HG03175 (cell line): ENCODE measurements at regions not wholly inside any gene's neighbourhood (a gene's known extent, or its start where the extent isn't known, plus 50 kb on each side); places are given as distances from the start of the nearest gene placed in this dataset.

Experiments used
- ATAC-seq: cut with Tn5 transposase; IDR thresholded peaks from one replicate; pipeline ENCODE4 v1.9.1; 2021; ENCODE audit warnings: mild to moderate bottlenecking, moderate library complexity; ENCODE audit not compliant: unreplicated experiment

DNA sequence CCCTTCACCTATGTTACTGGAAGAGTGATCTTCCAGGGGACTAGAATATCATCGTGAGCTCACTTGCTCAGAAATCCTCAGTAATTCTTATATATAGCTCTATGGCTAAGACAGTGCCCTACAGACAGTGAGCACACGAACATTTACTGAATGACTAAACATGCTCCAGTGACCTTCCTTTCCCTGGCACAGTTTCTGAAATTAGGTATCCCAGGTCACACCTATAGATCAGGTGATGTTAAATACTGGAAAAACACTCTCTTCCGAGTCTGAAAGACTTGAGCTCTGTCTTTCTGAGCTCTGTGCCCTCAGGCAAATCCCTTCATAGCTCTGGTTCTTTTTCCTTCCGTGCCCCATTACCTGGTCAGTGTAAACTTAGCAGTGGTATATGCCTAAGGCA, 239.4 kb upstream of the LRIG1 start:
- no peak for ATAC-seq

DNA sequence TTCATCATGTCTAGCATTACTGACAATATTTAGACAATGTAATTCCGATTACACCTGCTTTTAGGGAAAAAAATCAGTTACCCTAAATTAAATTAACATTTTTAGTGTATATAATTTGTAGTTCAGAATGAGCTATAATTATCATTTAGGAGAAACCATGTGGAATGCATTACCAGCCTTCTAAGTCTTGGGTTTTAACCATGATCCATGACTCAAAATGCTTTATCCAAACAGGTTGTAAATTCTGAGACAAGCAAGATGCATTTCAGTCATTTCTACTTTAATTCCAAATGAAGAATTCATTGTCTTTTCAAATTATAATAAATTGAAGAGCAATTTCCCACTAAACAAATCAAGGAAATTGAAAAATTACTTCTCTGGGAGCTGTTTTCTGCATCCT, 243.7 kb upstream of the LRIG1 start:
- no peak for ATAC-seq

DNA sequence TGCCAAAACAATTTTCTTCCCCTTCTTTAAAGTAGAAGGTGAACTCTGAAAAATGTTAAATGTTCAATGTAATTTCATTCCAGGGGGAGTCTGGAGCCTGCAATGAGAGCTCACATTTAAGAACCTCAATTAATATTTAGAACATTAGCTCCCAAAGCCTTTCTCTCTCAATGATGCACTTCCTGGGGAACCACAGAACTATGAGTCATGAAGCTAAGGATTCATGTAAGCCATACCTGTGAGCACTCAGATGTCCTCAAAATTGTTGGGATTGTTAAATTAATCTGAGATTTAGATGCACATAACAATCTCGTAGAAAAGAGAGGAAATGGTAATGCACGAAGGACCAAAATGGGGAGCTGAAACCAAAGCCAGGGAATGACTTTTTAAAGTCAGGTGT, 244.2 kb upstream of the LRIG1 start:
- no peak for ATAC-seq

DNA sequence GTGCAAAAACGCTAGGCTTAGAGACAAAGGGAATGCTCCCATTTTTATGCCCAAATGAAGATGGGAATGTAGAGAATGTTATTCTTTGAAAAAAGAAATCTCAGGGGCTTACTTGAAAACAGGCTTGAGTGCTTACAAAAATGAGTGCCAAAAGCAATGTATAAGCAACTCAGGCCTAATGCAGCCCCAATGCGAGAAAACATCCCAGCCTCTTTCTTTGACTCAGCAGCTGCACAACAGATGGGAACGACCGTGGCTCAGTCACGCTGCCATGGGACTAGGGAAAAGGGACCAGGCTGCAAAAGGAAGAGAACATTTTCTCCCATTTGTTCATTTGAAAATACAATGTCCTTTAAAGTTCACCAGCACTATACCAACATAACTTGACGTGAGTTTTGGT, 246.4 kb upstream of the LRIG1 start:
- no peak for ATAC-seq

DNA sequence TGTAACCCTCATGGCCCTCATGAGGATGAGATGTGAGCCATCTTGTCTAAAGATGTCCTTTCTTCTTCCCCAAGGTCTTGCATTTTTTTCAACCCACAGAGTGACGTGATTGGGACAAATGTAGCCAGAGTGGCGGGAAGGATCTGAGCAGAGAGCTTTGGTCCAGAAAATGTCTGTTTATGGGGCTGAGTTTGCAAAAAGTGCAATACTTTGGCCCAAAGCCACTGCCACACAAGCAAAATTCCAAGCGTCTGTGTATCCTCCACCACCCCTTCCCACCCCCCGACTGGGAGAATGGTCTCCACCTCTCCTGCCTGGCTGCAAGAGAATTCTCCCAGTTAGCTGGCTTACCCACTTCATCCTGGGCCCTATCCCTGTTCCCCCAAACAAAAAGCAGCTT, 246.9 kb upstream of the LRIG1 start:
- ATAC-seq, result no peak

DNA sequence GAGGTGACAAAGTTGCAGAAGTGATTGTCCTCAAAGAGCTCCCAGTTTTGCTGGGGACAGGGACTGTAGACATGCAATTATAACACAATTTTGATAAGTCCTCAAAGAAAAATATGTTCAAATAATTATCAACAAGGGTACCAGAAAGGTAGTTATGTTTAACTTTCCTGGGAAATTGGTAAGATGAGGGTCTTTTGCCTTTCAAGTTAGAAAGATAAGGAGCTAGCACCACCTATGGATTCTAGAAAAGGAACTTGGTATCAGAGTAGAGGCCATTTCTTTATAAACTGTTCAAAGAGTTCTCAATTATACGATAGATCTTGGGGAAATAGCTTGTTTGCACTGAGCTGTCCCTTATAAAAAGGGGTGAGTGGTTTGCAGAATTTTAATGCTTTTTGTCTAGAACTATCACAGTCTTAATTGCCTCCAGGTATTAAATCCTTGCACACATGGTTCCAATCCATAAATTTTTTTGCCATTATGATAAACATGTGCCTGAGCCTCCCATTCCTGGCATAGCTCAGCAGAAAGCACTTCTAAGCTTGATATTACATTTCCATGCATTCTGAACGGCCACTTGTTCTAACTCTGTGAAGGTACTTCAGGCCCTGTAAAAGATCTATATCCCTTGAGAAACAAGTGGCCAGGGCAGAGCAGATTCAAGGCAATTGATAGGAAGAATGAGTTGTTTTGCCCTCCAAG, 247.5 kb upstream of the LRIG1 start:
- ATAC-seq, result no peak

DNA sequence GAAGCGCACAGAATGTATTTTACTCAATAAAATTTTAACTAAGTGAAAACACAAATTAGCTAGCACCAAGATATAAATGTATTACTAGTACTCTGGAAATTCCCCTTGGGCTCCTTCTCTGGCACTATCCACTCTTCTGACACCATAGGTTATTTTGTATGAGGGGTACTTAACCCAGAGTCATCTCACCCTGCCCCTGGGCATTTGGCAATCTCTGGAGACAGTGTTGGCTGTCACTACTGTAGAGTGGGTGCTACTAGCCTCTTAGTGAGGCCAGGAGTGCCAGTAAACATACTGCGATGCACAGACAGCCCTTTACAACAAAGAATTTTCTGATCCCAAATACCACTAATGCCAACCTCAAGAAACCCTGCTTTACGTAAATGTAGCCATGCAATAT, 246.3 kb upstream of the KBTBD8 start:
- ATAC-seq, result no peak

DNA sequence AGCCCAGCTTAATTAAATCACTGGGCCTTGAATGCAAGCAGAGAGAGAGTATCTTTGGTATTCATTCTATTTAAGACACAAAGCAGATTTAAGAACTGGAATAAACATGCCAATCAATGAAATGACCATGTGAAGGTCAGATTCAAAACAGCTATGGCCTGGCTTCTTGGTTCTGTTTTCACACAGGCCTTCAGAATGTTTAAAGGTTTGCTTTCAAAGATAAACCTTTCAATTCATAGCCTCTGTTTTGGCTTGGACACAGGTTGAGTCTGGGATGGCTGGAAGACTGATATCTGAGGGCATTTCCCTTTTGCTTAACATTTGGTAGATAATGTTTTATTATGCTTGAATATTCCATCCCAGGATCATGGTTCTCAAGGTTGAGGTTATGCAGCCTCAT, 244.4 kb upstream of the KBTBD8 start:
- ATAC-seq, result no peak

DNA sequence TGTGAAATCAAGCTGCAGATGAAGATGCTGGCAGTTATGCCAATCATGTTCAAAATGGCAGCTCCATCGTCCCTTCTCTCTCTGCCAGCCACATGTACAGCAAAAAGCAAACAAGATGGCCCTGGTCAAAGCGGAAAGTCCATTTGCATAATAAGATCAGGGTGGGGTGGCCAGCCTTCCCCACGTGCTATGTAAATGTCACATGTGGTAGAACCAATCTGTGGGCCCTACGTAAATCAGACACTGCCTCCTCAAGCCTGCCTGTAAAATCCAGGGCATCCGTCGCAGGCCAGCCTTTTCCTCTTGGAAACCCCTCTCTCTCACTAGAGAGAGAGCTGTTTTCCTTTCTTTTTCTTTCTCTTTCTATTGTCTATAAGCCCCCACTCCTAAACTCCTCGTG, 243.5 kb upstream of the KBTBD8 start:
- no peak for ATAC-seq

DNA sequence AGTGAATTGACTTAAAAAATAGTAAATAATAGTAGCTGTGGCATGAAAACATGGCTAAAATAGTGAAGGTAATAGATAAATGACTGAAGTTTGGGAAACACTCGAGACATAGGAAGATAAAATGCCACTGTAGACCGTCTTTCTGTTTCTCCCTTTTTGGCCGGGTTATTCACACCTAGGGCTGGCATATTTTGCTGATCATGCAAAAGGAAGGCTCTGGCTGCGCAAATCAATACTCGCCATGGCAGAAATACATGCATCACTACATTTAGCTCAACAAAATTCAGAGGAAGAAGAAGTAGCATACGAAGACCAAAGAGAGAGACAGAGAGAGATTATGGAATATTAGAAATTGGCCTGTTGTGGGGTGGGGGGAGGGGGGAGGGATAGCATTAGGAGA, 242.2 kb upstream of the KBTBD8 start:
- ATAC-seq, result no peak

DNA sequence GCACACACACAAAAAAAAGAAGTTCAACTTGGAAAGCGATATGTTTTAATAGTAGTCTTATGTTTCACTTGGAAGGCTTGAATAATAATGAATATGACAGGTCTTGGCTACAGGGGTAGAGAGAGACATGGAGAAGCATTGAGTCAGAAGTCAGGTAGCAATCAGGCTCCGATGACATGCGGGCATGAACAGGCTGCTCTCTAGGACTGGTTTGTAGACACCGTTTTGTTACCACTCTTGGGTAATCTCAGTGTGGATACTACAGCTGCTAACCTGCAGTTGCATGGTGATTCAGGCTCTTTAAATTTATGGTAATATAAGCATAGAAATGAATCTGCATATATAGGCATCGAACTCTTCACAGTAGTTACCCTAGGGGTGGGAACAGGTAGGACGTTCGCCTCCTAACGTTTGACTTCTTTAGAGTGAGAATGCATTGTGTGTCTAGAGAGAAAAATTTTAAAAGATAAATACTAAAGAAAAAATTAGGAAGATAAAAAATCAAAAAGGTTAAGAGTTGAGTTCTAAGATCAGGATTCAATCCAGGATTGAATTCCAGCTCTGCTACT, 241.6 kb upstream of the KBTBD8 start:
- no peak for ATAC-seq

DNA sequence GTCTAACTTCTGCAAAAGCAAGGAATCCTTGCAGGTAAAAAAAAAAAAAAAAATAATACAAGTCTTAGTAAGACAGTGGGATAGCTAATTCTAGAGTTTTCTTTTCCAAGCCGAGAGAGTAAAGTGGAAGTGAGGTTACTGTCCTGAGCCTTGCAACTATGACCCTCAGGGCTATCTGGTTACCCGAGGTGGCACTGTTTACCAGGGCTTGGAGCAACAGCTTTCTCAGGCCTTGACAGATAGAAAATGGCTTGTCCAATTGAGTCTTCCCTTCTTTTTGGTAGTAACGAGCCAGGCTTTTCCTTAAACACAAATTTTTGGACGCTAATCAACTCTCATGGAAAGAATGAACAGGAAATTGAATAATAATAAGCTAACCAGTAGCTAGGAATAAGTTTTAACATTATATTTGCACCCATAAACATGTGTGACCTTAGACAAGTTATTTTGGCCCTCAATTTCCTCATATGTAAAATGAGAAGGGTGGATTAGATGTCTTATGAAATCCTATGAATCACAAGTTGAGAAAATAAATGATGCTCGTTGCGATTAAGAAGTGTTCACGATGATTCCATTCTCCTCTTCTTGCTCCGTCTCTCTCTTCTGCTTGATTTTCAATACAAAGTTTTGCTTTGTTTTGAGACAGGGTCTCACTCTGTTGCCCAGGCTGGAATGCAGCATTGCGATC, 236.9 kb upstream of the KBTBD8 start:
- no peak for ATAC-seq

DNA sequence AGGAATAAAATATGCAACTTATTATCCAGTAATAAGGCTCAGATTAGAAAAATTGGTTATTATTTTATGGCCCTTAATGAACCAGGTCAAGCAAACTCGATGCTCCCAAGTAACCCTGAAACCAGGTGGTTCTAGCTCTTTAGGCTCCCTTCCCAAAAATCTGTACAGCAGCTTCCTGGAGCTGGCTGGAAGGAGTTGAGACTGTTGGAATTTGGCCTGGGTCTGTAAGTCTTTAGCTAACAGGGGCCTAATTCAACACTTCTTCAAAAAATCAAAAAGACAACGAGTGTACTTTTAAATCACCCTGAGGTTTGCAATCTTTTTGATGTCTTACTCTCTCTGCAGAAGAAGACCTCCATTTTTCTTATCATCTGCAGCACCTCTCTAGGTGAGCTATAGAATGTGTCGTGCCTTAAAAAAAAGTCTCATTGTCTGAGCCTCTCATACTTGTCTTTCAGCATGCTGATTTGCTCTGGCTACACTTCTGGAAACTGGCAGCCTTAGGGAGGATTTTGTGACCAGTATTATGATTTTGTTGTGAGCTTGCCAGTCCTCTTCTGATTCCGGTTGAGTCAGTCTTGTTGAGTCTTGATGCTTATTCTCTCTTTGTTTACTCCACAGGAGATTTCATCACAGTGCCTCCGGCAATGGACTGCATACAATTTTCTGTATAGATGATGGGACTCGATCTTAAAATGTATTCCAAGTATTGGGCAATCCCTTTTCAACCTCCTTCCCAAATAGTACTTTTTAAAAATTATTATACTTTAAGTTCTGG, 235.0 kb upstream of the KBTBD8 start:
- ATAC-seq, result no peak

DNA sequence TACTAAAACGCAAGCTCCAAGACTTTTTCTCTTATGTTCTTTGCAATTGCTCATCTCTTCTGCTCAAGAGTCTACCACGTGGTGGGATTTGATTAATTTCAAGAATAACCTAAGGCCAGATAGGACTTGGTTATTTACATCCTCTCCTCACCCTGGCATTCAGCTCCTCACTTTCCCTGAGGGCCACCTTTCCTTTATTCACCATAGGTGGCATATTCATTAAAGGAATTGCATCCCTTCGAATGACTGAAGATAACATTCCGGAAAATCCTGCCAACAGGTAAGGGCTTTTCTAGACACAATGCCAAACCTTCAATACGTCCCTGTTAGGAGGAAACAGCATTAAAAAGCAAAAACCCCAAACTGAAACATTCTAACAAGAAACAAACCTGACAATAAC, 220.0 kb upstream of the KBTBD8 start:
- no peak for ATAC-seq

DNA sequence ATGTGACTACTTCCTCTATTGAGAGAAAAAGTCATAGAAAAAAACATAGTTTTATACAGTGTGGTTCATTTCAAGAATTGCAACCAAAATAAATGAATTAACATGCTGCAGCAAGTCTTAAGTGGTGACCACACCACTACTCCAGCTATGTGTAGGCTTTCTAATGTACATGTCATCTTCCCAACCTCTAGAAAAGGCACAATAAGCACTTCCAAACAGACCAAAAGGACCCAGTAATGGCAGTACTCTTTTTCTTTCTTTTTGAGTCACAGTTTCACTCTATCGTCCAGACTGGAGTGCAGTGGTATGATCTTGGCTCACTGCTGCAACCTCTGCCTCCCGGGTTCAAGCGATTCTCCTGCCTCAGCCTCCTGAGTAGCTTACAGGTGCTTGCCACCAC, 219.3 kb upstream of the KBTBD8 start:
- no peak for ATAC-seq

DNA sequence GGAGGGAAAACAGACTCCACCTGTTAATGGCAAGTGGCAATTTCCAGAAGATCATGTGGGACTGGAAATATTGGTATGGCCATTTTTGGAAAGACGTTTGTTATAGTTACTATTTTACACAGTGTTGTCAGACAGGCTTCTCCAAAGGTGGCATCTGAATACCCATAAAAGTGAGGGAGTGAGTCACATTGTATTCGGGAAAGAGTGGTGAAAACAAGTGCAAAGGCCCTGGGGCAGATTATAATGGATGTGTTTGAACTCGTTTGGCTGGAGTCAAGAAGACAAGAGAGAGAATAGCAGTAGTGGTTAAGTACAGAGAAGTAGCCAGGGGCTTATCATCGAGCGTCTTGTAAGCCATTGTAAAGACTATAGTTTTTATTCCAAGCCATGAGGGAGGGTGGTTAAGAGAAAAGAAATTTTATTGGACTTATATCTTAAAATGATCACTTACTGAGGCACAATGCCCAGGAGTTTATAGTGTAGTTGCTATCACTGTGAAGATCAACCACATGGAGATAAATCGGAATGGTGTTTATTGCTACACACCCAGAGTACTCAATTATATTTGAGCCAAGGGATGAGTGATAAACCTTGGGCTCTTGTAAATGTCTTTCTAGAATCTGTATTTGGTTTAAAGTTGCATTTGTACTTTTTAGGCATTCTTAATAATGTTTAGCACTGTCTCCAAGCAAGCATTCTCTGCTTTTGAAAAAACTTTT, 212.8 kb upstream of the KBTBD8 start:
- no peak for ATAC-seq

DNA sequence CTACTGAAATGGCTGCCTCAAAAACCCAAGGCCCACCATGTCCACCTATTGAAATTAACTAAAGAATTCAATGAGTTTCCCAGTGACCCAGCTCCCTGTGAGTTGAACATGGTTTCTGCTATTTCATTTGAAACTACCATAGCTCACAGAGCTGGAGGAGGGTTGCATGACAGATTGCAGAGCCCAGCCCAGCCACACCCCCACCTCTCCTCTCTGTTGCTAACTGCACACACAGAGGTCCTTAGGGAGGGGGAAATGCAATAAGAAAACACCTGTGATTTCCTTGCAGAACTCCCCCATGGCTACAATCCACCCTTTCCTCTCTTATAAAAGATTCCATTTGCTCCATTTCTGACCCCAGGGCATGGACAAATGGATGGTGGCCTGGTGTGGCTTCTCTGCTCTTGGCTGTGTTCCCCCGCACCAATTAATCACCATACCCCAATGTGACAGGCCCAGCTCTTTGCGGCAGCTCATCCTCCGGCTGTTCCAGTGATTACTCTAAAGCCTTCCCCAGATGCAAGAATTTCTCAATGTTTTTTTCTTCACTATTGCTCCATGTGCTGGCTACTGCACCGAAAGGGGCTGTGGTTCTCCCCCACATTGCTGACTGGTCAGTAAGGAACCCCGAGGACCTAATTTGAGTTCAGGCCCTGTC, 208.4 kb upstream of the KBTBD8 start:
- no peak for ATAC-seq

DNA sequence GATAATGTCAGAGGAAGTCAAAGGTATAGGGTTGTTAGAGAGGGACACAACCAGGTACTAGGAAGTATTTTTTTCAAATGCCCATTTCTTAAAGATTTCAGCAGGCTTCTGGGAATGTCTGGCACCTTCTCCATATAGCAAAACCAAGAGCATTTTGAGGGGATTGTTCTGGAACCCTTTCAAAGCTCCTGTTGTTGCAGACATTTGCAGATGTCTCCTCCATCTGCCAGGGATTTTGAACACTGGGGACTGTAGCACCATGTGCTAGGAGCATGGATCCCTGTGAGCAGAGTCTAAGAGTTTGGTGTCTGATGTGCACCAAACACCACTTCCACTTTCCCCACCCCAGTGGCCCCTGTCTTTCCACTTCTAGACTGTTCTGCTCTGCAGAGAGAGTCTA, 206.0 kb upstream of the KBTBD8 start:
- ATAC-seq, result no peak

DNA sequence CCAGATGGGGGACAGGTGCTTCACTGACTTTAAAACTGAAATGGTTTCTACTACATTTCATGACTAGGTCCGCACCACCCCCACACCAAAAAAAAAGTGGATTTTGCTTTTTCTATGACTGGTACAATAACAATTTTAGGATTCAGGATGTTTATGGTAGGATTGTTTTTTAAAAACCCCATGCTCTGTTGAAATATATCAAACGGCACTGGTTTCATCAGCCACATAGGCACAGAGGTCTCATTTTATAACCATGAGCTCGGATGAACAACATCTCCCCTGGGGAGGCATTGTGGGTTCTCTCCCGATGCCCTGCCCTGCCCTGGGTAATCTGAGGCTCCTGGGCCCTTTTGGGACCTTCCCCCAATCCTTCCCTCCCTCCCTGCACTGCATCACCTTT, 202.7 kb upstream of the KBTBD8 start:
- ATAC-seq, result no peak

DNA sequence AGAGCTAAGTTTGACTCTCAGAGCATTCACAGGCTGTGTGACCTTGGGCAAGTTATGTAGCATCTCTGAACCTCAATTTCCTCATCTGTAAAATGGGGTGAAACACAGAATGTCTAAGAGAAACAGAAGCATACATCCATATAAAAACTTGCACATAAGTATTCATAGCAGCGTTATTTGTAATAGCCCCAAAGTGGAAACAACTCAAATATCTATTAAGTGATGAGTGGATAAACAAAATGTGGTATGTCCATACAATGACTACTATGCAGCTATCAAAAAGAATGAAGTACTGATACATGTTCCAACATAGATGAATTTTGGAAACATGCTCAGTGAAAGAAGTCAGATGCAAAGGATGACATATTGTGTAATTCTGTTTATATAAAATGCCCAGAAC, 201.8 kb upstream of the KBTBD8 start:
- ATAC-seq, result no peak
